NCI-H2081 treated with DMSO at 0.1 percent for 48 hours (cell line): ENCODE measurements at regions not wholly inside any gene's neighbourhood (a gene's known extent, or its start where the extent isn't known, plus 50 kb on each side); places are given as distances from the start of the nearest gene placed in this dataset.
"Not testable (repeated sequence)": the region's sequence is repeated elsewhere in the genome, so short reads cannot be mapped to it uniquely, and the experiment has no call there.

Source experiments
- DNase-seq: peaks from one replicate; lab custom pipeline; 2025; lab: John Stamatoyannopoulos, UW

DNA sequence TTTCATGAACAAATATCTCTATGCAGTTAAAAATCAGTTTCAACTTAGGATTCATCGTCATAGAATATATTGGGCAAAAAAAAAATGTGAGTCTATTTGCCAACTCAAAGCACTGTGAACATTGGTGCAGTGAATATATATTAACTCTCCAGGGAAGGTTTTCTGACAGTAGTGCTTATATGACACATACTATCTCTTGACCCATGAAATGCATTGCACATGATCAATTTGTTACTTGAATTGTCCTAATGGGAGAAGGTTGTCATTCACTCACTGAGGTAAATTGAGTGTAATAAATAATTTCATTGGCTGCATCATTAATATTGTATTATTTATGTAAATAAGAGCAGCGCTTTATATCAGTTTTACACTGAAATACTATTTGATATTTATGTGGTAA, 2458.5 kb downstream of the ARAP2 start:
- DNase-seq, result no peak

DNA sequence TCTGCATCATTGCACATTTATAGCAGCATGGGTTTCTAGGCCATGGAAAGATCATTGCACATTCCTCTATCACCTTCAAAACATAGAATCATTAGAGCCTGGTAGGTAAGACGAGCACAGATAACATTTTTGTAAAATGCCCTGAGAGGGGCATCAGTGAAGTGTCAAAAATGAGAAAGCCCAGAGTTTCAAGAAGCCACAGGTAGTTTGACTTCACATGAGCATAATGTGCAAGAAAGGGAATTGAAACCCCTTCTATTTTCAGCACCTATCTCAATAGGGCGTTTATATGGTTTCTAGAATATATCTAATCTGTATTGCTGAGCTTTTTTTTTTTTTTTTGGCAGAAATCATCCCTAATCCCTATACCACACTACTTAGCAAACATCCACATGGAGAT, 2441.7 kb downstream of the ARAP2 start:
- no peak for DNase-seq

DNA sequence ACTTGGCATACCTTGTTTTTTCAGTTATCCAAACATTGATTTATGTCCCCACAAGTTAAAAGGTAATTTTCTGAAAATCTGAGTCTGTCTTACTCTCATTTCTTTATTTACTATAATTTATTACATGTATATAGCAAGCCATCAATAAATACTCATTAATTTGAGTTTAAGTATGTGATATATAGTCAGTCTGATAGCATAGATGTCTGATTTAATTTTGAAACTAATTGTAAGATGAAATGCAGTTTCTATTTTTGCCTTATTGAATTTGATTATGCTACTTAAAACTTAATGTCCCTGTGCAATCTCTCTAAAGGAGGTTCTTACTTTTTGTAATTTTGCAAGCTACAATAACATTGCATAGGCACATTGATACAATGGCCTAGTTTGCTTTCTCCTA, 2418.6 kb downstream of the ARAP2 start:
- no peak for DNase-seq

DNA sequence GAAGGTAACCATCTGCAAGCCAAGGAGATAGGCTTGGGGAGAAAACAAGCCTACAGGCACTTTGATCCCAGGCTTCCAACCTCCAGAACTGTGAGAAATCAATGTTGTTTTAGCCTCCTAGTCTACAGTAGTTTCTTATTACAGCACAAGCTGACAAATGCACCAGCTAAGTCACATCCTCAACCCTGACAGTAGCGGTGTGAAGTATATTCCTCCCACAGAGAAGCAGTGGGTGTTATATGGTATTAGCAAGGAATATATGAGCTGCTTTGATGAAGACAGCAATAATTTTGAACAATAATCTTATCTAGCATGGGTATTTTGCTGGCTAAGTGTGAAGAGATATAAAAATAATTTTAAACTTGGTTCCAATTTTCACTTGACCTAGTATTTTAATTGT, 2415.0 kb downstream of the ARAP2 start:
- DNase-seq, result not testable (repeated sequence)

DNA sequence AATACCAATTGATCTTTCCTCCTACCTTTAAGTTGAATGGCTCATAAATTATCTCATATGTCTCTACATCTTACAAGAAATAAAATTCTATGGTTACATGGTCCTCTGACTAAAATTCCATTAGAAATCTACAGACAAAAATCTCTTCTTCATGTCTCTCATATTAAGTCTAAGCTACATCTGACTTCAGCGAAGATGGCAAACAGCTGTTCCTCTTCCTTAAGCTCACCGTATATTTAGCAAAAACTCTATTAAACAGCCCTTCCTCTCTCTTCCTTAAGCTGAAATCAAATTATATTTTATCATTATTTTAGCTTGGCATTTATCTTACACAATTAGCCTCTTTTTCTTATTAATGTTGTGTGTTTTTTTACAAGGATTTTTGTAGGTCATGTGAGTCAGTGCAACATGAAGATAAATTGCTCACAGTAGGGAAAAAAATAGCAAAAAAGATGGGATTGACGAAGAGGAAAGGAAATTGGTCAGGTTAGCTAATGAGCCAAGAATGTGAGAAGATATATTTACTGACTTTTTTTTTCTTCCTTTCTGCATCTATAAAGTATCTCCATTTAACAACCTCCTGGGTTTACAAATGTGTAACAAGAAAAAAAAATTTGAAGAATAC, 2412.8 kb downstream of the ARAP2 start:
- no peak for DNase-seq

DNA sequence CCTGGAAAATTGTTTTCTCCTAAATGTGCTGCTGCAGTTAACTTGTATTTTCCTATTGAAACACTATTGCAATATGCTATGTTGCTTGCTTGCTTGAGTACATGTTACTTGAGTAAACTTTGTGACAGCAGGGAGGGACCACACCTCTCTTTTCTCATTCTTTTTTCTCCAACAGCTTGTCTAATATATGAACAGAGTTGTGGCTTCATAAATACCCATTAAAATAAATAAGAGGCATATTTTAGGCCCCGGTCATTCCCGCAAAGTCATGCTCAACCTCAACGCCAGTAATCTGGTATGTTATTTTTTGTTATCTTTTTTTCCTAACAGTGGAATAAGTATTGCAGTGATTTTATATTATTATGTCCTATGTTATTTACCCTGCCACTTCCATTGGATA, 2408.6 kb downstream of the ARAP2 start:
- DNase-seq, result not testable (repeated sequence)

DNA sequence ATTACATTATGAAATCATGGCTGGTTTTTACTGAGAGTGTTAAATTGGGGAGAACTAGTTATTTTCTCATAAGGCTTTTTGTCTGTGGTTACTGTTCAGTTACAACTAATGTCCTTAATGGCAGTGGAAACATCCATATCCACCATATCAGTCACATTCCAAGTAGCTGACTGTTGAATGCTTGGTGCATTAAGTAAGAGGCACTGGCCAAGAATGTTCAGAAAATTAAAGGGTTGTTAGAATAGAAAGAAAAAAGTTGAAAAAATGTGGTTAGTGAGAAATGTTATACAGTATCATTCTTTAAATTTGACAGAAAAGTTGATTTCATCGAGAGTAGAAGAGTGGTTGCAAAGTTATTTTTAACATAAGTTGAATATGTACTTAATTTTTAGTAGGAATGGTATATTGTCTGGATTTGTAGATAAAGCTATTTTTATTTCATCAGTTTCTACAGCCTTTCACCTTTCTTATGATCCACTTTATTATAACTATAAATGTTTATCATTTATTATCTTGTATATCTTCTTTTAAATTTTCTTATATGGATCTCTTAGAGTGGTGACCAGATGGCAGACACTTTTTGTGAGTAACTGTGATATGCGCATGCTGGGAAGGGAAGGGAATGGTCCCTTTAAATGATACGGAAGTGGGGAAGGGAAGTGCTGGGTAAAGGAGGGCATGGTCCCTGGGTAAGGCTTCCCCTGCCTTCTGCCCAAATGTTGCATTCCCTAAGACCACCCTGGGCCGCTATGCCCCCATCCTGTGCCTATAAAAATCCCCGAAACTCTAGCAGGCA, 2407.1 kb downstream of the ARAP2 start:
- no peak for DNase-seq

DNA sequence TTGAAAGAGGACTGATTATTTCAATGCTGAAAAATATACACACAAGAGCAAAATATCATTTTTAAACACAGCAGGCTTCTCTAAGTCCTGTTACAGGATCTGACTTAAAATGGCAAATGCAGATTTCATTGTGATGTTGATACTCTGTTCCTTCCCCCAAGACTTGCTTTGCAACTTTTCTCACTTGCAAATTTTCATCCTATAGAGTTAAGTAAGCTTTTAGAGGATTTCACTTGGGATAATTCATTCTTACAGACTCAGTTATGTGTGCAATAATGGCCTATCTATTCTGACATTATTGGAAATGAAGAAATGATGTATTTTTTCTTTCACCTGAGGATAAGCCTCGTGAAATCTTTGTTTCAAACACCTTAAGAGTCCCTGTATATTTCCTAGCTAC, 2403.2 kb downstream of the ARAP2 start:
- DNase-seq, result no peak

DNA sequence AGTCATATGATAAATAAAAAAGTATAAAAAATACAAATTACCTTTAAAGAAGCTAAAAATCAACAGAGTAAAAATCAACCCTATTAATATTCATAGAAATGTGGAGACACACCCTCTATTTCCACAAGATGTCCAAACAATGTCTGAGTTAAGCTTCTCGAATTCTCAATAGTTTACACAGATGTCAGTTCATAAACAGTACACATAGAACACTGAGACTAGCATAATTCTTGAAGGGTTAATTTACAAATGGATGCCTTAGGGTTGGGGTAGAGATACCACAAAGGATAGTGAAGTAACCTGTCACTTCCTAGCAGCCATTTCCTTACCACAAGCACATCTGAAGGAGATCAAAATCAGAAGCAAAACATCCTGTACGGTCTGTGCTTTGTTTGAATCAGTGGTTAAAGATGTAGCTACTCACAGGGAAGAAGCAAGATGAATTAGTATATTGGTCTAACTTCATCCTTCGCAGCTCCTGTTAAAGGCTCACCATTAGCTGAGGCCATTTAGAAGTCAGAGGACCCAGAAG, 2393.9 kb downstream of the ARAP2 start:
- DNase-seq, result no peak

DNA sequence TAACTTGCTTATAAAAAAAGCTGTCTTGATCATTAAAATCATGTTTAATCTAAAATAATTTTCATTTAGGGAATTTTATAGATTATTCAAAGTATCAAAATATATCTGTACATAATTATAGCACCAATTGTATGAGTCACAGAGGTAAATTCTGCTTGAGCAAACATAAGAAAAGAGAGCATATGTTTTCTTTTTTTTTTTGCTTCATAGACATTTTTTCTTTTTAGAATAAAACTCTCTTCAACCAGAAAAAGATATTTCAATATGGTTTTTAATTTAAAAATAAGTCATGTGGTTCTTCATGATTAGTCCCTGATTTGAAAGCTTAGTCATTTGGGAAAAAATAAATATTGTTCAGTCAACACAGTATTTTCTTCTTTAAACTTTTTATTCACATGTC, 2390.6 kb downstream of the ARAP2 start:
- DNase-seq, result not testable (repeated sequence)

DNA sequence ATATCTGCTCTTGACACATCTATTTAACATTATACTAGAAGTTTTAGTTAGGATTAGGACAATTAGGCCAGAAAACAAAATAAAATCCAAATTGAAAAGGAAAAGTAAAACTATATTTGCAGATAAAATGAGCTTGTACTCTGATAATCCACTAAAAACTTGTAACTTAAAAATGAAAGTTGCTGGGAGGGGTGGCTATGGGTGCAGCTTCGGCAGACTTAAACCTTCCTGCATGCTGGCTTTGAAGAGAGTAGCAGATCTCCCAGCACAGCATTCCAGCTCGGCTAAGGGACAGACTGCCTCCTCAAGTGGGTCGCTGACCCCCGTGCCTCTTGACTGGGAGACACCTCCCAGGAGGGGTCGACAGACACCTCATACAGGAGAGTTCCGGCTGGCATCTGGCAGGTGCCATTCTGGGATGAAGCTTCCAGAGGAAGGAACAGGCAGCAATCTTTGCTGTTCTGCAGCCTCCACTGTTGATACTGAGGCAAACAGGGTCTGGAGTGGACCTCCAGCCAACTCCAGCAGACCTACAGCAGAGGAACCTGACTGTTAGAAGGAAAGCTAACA, 2379.9 kb downstream of the ARAP2 start:
- no peak for DNase-seq

DNA sequence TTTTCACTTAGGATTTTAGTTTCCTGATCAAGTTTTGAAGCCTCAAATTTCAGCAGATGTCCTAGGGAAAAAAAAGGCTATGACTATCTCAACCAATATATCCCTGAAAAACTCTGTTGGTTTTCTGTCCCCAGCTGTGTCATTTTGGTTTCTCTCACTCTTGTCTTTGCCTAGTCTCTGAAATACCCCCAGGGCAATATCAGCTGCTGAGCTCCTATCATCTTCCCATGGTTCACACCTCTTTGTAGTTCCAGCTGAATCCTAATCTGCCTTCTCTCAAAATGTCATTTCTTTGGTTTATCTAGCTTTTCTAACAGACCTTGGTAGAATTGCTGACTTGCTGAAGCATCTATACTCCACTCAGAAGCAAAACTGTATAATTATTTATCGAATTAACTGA, 2370.5 kb downstream of the ARAP2 start:
- DNase-seq, result no peak

DNA sequence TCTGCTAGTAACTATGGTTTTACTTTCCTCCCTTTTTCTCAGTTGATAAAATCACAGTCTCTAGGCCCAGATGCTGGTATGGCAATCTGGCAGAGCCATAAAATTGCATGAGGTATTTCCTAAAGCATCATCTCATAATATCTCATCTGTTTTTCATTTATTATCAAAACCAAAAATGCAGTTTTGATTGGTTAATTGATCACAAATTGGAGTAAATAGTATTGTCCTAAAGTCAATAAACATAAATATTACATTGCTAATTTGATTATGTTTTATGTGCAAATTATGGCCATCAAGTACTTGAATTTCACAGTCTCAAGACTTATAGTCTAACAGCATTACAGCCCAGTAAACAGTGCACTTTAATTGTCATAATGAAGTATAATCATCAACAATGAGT, 2365.6 kb downstream of the ARAP2 start:
- no peak for DNase-seq

DNA sequence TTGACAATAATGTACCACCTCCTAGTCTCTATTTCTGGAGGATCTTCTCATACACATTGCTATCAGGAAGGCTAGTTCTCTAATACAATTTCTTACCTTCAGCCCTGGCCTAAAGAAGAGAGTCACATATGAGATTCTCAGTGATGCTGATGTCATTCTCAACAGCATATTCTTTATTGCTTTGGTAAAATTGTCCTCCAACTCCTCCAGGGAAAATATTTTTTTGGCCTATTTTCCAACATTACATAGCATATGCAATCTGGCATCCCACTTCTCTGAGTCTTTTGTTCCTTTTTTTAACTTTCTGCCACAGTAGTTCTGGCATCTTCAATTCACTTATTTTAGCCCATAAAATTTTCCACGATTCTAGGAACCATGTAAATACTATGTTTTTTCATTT, 2363.1 kb downstream of the ARAP2 start:
- DNase-seq, result no peak

DNA sequence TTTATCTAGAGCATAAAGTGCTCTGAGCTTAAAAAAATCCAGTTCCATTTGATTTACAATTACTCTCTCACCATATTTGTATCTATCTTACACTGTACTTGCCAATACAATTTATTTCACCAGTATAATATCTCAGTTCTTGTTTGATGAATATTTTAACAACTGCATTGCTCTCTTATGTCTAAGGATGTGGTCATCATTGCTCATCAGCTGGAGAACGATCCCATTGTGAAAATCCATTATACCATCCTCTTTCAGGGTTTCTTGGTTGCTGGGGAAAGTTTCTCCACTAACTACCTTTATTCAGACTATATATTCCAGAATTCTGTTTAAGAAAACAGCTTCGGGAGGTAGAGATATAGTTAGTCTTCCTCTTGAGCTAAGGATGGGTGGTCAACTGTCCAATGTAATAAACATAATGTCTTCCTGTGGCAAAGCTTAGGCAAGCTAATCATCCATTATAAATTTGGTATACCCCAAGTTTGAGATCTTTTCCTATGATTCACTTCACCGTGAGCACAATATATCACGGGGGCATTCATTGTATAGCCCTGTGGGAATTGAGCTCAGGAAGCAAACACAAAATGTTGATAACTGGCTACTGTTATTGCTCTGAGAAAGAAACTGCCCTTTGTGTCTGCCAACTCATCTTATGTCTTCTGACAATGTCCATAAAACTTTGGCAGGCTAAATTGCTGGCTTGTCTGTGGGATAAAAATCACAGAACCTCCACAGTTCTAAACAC, 2361.9 kb downstream of the ARAP2 start:
- no peak for DNase-seq

DNA sequence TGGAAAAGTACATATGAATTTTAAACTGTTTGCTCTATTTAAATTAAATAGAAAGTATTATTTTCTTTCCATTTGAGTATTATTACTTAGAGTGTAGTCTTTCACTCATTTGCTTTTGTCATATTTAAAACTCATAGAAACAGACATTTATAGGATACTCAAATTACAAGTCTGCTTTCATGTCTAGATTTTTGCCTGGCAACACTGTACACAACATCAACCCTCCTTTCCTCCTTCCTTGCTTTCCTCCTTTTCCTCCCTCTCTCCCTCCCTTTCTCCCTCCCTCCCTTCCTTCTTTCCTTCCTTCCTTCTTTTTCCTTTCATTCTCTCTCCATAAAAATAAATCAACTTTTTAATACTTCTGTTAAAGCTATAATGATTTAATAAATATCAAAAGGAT, 2361.2 kb downstream of the ARAP2 start:
- DNase-seq, result no peak

DNA sequence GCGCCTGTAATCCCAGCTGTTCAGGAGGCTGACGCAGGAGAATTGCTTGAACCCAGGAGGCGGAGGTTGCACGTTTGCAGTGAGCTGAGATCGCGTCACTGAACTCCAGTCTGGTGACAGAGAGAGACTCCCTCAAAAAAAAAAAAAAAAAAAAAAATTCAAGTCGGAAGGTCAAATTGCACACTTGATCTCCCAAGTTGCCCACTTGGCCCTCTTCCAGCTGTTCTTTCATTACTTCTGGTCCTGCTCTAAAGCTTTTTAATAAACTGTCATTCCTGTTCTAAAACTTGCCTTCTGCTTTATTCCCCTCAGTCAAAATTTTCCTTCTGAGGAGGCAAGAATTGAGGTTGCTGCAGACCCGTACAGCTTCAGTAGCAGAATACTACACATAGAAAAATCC, 2358.0 kb downstream of the ARAP2 start:
- DNase-seq, result no peak

DNA sequence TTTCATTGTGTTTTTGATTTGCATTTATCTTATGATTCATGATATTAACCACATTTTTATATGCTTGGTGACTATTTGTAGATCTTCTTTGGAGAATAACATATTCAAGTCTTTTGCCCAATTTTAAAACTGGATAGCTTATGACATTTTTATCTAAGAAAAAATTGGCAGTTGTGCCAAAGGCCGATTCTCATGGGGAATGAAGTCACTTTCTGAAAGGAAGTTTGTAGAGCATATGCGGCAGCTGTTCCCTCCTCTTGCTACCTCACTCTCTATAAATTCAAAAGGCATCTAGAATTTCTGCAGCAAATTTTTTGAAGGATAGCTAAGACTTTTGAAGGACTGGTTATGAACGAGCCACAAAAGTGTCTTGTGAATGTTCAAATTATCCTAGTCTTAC, 2353.5 kb downstream of the ARAP2 start:
- DNase-seq, result no peak

DNA sequence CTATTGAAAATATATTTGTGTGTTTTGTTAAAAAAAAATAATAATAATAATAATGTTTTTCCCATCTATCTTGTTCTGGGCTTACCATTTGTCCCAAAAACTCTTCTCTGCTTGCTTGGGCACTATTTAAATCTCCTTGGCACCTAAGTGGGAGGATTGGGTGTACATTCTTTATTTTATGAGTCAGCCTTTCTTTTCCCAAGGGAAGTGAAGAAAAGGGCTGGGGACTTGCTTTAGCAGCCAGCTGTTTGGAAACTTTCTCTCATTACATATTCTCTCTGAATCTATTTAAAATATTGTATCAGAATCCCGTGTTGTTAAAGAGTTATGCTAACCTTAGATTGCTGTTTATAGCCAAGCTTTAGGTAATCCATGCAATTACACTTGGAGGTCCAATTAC, 2332.4 kb downstream of the ARAP2 start:
- no peak for DNase-seq

DNA sequence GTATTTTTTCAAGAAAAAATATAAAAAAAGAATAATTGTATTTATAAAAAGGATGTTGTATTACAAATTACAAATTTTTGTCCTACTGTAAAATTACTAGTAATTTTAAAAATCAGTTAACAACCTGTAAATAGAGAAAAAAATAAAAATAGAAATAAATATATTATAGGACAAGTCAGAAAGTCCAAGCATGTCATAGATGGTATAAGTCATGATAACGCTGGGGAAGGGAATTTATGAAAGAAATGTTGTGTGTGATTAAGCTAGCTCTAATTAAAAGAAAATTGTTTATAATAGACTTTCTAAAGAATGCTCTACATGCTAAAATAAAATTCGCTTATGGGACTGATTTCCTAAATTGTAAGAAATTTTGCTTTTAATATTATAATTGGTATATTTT, 2329.9 kb downstream of the ARAP2 start:
- no peak for DNase-seq

DNA sequence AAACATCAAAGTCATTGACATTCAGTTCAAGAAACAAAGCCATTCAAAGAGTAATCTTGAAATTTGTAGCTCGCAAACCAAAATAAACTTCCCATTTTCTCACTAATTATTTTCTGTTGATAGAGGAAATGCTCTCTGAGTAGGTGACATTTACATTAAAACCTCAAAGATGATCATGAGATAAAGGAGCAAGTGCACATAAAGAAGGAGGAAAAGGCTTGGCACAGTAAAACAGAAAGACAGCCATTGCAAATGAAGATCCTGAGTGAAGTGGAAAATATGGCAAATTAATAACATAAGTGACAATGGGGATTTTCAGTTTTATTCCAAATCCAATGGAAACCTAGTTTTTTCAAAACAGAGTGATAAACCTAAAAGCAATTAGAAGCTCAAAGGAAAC, 2320.8 kb downstream of the ARAP2 start:
- no peak for DNase-seq

DNA sequence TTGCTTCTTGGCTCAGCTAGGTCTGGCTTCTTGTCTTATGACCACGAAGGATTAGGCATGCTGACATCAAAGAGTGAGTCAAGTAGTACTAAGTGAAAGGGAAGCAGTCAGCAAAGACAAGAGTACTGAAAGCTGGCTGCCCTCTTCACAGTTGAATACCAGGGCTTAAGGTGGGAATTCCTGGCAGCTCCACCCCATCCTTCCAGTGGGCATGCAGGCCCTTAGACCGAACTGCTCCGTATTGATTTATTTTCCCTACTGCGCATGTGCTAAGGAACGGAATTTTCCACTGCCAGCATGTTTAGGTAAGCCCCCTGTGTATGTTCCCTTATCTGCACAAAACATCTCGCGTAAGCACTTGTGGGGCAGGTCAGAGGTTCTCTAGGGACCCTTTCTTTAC, 2320.1 kb downstream of the ARAP2 start:
- DNase-seq, result no peak

DNA sequence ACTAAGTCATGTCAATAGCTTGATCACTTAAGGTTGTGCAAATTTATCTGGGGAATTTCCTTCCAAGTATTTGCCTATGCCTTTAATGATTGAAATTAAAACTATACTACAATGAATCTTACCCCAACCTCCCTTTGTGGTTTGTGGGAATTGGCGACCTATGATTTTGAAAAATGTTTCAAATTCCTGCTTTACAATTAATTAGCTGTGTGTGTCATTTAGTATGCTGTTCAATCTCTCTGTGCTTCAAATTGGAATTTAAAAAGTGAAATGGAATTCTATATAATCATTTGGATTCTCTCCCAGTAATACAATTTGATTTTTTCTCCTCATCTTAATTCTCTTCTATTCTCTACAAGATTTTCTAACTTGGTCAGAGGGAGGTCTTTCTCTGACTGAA, 2319.5 kb downstream of the ARAP2 start:
- DNase-seq, result no peak
